Middle frontal gyrus (tissue), 1 donor: ENCODE measurements at regions not wholly inside any gene's neighbourhood (a gene's known extent, or its start where the extent isn't known, plus 50 kb on each side); places are given as distances from the start of the nearest gene placed in this dataset.

Experiments used
- DNase-seq: peaks from one replicate; pipeline ENCODE4 v3.0.0-alpha.2; 2015; ENCODE audit warnings: low spot score; ENCODE audit errors: extremely low spot score

DNA sequence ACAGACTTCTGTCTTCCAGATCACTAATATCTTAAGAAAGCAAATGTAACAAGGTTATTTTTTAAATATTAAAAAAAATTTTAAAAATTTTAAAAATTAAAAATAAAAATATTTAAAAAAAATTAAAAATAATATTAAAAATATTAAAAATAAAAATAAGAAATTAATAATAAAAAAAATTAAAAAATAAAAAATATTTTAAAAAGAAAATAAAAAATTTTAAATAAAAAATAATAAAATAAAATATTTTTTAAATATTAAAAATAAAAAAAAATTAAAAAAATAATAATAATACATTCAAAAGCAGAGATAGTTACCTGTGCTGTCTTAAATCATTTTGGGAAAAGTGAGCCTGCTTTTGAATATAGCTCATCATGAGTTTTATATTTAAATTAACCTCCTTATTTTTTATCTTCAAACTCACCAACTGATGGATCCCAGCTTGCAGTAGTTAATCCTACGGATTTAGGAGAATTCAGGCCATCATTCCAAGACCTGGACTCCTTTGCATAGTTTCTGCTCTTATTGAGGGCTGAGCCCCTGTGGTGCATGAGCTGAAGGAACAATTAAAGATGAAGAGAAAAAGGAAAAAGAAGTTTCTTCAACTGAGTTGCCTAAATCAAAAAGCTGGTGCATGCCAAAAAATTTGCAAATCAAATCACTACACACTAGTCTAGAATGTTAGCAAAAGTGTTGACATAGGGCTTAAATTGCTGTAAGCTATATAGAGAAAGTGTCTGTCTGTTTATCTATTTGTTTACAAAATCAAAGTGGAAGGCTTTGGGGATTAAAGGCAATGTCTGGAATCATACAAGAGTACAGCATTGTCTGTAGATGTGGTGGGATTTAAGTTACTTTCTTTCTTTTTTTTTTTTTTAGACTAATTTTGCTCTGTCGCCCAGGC is 50.5 kb upstream of the ZNF438 start:
- no peak for DNase-seq

DNA sequence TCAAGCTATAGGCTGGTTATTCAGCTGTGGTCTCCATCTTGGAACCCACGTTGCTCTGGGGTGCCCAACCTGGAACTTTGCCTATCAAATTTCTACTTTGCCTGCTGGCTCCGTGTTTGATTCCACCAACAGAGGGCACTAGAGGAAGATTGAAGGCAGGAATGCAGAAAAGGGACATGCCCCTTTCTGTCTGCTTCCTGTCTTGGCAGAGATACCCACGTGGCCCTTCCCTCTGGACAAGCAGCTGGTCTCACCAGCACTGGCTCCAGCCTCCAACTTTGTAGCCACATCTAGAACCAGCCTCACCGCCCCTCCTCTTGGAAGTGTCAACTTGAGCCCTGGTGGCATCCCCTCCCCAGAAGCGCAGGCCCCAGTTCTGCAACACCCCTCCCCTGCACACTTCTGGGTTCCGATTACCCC is 52.1 kb upstream of the ZNF438 start:
- no peak for DNase-seq

DNA sequence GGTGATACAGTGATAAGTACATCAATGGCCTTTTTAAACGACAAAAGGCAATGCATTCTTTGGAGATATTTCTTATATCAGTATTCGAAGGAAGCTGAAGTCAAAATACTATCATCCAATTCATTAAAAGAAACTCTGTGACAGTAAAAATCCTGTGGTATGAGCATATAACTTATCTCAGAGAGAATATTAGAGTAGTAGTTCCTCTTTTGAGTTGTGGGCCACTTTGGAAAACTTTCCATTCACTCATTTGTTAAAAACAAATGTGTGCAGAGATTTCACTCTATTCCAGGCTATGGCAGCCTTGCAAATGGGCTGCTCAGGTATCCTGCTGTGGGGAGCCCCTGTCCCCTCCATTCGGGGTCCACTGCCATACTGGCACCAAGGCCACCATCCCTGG is 55.3 kb upstream of the ZNF438 start:
- no peak for DNase-seq

DNA sequence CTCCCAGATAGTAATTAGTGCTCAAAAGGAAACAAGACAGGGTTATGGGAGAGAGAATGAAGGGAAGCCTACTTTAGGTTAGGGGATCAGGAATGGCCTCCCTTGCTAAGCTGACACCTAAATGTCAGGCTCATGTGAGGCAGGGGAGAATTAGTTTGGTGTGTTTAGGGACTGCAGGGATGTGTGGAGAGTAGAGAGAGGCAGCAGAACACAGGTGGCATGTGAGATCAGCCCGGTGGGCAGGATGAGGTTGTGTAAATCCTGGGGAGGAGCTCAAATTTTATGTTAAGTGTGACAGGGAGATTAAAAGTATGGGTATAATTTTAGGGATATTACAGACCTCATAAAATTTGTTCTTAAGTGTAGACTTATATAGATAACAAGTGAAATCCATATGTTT is 56.2 kb upstream of the ZNF438 start:
- DNase-seq: no peak

DNA sequence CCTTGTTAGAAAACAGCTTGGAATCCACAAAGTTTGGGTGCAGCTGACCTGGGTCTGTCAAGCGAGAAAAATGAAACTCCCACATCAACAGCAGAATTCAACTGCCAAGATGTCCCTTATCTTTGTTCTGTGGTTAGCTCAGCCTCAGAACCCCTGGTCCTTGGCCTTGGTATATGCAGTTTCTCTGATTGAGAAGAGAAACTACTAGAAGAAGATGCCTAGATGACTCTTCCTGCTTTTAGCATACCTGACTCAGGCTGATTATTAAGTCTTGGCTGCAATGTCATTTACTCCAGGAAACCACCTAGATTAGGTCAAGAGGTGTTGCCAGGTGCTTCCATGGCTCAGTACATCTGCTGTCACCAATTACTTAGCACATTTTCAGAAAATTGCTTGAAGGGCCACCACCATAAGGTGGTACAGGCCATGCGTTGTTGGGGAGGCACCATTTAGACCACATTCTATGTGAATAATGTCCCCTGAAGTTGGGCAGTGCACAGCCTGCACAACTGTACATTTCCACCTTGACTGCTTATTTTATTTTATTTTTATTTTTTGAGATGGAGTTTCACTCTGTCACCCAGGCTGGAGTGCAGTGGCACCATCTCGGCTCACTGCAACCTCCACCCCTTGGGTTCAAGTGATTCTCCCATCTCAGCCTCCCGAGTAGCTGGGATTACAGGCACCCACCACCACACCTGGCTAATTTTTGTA is 59.4 kb upstream of the ZNF438 start:
- no peak for DNase-seq

DNA sequence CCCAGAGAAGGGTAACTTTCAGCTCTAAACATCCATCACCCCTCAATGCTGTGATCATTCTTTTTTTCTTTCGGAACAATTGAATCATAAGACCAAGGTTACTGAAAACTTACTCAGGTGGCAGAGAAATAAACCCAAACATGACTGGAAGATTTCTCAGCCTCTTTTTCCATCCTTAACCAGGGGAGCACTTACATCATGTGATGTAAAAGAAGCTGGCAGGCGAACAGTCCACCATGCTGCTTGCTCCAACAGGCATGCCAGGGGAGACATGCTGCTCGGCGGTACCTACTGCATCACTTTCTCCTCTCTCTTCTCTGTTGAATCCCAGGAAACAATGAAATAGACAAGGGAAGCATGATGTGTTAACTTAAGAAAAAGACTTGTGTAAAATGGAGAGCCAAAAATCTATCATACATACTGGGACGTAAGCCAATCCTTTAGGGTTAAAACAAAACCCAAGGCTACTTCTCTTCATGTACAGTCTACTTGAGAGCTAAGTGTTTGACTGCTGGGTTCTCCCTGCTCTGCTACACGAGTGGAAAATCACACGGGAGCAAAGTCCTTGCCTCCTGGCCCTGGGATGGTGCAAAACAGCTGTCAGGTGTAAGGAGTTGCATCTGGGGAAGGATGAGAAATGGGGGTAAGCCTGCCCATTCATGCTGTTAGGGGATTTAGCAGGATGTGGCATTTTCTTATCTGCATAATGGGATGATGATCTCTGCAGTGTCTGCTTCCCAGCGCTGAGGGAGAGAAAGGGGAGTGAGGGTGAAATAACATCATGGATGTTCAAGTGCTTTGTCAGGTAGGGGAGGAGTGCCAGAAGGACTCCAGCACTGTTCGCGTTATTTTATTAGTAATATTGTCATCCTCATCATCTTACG is 64.3 kb upstream of the ZNF438 start:
- no peak for DNase-seq

DNA sequence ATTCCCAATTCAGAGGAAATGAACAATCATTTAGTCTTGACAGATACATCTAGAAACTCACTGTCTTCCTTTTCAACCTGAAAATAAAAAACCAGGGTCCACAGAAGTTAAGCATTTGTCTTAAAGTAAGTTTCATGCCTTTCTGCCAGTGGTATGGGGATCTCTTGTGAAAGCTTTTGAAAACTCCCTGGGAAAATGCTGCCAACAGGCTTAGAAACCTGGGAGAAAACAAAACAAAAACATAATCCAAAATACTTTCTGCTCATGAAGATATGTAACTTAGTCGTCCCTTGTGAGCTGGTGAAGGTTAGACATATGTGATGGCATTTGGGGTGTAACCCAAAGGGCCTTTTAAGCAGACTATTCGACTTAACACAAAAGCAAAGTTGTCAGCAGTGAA is 66.4 kb upstream of the ZNF438 start:
- no peak for DNase-seq

DNA sequence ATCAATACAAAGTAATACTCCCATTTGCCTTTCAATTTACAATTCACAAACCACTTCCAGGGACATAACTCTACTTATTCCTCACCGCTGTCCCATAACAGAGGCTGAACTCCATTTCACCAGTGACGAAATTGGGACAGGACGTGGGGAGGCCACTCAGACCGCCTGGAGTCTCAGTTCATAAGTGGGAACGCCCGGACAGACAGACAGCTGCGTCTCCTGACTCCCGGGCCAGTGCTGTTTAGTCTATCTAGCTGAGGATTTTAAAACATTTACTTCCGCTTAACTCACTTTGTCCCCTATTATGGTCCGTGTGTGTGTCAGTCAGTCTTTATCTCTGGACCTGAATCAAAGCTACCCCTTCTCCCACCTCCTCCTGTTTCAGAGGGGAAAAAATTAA is 67.4 kb upstream of the ZNF438 start:
- DNase-seq: no peak

DNA sequence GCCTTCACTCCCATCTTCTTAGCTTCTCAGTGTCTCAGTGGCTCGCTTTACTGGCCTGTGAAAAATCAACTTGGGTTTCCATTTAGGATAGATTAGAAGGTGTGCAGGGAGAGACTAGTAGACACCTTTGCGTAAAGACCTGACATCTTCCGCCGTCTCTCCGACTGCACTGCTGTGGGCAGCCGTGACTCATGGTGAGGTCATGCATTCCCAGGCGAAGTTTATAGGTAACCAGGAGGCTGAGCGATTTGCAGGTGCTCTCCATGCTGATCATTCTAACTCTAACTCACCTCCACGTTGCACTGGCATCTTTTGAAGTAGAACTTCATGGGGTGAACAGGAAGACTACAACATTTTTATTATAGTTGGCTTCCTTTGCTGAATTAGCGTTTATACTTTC is 68.0 kb upstream of the ZNF438 start:
- no peak for DNase-seq

DNA sequence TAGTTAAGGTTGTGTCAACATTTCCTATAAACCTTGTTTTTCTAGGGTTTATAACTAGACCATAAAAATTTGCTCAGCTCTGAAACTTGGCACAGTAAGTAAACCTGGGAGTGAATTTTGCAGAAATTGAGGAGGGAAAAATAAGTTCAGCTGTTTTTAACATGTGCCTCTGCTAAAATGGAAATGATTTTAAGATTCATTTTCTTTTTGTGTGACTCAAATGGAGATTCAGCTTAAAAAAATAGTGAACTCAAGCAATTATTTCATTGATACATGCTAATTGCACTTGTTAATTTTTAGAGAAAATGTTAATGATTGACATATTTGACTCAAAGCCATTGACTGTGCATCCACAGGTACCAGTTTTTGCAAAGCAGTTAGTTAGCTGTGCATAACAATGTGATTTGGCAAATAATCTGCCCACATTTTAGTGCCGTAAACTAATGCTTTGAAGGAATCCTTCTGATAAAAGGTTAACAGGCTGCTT is 68.5 kb upstream of the ZNF438 start:
- no peak for DNase-seq

DNA sequence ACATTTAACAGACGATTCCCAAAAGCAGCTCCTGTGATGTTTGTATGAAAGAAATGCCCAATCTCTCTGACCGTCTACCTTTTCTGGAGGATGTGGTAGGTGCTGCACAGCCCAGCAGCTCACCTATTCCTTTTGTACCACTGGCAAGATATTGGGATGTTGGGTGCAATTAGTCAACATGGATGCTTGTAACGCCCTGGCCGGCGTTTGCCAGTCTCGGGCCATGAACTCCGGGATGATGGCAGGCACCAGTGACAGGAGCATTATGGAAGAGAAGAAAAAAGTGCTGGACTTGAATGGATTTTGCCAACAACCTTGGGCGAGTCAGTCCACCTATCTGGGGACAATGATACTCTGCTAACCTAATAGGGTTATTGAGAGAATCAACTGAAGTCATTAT is 69.0 kb upstream of the ZNF438 start:
- DNase-seq: no peak

DNA sequence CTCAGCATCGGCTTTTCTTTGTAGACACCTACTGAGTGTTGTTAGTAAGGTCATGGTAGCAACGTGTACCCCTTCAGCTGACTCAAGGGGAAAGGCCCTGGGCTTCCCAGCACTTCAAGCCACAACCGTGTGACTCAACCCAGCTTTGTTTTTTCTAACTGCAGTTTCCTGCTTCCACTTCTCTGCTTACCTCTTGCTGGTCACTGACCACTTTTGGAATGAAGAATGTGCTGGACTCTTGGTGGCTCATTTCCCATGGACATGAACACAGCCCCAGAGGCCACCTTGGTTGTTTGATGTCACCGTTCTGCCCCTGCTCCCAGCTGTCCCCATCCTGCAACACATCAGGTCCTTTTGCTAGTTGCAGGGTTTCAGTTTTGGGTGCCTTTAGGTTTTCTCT is 69.5 kb upstream of the ZNF438 start:
- DNase-seq: no peak

DNA sequence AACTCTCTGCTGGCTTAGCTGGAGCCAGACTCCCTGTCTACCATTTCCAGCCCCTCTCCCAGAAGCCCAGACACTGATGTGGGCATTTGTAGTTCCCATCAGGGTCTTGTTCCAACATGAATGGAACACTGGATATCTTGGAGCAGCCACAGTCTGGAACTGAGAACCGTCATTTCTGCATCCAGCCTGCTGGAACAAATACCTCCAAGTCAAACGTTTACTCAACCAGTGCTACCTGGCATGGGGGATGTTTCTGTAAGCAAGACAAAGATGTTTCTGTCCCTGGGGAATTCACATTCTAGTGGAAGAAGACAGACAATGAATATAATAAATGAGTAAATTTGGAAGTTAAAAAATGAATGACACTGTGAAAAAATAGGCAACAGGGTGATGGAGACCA is 70.8 kb upstream of the ZNF438 start:
- DNase-seq: no peak

DNA sequence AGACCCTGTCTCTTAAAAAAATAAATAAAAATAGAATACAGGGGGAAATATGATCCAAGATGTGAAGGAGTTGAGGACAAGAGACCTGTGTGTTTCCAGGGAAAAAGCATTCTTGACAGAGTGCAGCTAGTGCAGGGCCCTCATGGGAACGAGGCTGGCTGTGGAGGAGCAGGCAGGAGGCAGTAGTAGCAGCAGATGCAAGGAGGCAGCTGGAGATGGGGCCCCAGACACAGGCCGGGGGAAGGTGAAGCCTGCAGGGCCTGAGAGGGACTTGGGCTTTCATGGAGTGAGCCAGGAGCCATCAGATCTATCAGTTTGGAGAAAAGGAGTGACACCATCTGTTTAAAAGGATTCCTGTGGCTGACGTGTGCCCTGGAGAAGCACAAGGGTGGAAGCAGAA is 71.4 kb upstream of the ZNF438 start:
- no peak for DNase-seq

DNA sequence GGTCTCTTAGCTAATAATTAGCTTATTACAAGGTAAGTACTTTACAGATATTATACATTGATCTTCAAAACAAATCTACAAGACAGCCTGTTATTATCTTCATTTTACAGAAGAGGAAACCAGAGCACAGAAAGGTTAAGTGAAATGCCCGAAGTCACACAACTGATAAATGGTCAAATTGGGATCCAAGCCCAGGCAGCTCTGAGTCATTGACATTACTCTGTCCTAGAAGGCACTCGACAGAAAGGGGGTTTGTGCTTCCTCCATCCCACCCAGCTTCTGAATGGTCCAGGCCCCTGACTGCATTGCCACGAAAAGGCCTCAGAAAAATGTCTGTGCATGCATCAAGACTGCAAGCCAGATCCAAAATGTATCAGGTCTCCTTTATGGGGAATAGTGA is 81.3 kb upstream of the ZNF438 start:
- DNase-seq: no peak

DNA sequence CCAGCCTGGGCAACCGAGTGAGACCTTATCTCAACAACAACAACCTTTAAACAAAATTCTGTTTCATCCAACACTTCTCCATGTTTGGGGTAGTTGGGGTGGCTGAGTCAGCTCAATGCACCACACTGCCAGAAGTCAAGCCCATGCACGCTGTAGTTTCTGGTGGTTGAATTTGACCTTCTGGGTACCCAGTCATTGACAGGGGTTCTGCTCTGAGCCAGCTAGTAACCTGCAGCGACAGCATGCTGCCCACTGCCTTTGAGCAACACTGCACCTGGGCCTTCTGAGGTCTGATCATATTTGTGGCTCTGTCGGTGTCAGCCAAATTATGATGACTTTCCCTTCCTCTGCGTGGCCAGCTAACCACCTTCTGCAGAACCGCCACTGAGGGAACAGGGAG is 84.6 kb upstream of the ZNF438 start:
- DNase-seq: no peak

DNA sequence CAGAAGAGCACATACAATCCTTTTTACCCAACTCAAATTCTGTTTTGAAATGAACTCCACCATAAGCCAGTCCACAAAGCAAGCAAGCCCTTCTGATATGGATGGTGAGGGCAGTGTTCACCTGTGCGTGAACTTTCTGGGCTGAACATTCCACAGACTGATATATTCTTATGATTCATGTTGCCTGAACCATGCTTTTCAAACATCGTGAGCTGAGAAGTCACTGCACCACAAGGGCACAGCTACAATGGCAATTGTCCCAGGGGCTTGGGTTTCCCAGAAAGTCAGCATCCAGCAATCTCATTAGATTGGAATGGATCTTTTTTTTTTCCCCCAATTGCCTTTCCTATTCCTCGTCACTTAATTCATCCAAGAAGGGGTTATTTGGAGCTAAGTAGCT is 86.9 kb upstream of the ZNF438 start:
- DNase-seq: no peak

DNA sequence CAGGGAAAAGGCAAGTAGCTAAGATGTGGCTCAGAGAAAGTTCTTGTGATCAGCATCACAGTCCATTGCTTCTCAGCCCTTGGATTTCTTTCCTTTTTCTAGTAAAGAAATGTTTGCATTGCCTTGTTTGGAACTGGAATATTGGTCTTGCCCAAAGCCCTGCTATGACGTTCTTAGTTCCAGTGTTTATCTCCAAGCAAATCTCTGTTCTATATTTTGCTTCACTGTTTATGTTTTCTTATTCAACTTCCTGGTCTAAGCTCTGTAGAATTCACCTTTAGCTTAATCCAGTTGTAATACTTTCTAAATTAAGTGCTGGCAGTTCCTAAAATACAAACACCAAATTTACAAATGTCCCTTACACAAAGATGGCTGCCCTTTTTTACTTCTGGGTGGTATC is 88.7 kb upstream of the ZNF438 start:
- DNase-seq: no peak

DNA sequence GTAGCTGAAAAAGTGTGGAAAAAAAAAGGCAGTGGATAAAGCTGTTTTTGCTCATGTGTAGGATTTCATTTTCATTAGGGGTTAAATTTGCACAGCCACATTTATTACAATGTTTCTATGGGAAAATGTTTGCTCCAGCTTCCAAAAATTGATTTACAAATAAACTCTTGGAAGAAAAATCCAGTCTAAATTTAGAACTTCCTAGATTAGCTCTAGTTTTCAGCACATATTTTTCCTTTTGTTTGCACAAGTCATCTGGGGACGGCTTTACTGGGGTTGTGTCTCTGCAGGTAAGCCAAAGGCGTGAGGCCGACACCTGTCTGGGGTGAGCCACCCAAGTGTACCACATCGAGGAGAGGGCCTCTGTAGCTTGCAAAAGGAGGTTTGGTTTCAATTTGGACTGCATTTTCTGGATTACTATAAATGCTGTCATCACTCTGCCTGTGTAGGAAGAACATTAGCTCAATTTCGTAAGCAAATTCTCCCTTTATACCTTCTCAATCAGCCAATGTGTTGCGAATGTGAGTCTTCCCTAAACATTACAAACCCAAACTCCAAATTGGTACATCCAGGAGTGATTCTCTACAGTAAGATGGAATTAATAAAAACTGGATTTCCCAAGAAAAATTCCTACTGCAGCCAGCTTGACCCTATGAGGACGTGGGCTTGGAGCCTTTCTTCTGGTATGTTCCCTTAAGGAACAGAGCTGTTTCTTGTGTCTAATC is 89.5 kb upstream of the ZNF438 start:
- no peak for DNase-seq

DNA sequence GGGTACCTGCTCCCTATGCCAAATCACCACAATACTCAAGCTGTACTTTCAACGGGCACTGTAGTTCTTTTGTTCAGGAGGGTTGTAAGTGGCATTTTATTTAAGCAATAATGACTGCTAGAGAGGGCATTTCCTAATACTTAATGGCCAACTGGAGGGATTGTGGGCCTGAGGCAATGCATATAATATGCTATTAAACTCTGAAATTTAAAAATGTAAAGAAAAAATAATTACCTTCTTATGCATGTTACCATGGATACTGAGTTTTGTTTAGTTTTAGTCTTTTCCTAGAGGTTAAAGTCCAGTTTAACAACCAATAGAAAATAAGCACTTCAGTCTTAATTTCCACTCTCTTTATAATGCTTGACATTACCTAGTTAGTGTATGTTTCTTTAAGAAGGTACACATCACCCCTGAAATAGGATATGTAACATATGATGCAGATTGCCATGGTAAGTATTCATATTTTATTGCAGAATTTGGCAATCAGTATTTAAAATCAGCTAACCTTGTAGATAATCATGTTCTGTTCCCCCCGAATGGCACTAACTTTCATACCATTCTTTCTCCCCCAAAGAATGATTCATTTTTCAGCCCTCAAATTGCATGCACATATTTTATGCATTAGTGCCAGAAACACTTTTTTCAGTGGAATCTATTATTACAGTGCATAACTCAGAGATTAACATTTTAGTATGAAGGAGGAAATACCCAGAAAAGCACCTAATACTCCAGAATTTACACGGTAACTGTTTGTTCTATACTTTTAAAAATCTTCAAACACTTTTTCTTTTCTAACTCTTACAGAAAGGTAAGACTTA is 90.3 kb upstream of the ZNF438 start:
- DNase-seq: no peak
